Esophagus squamous epithelium (tissue), 5 donors: ENCODE measurements at regions not wholly inside any gene's neighbourhood (a gene's known extent, or its start where the extent isn't known, plus 50 kb on each side); places are given as distances from the start of the nearest gene placed in this dataset.

Experiments
- DNase-seq: peaks from one replicate; lab custom pipeline; 2025; lab: John Stamatoyannopoulos, UW
- H3K27ac ChIP-seq, 4 donors: fragments of 200-600 bp; sonication (generic); one replicate each; pipeline ENCODE4 v1.5.1; 2016 to 2019; ENCODE audit warnings: mild to moderate bottlenecking in 1 of 4
- H3K27me3 ChIP-seq, 4 donors: fragments of 200-600 bp; sonication (generic); 1 replicate in 3 of 4; 2 replicates in 1 of 4; pipeline versions ENCODE4 v1.5.1 to v1.6.0; 2017 to 2021; ENCODE audit warnings: antibody characterized with exemption in 1 of 4
- H3K36me3 ChIP-seq, 3 donors: fragments of 200-600 bp; sonication (generic); one replicate each; pipeline ENCODE4 v1.5.1; 2016 to 2019
- H3K4me1 ChIP-seq, 3 donors: fragments of 200-600 bp; sonication (generic); one replicate each; pipeline ENCODE4 v1.5.1; 2017 to 2019
- H3K4me3 ChIP-seq, 4 donors: fragments of 200-600 bp; sonication (generic); 1 replicate in 3 of 4; 2 replicates in 1 of 4; pipeline ENCODE4 v1.5.1; 2016 to 2019; ENCODE audit warnings: mild to moderate bottlenecking in 2 of 4, moderate library complexity in 1 of 4
- H3K9me3 ChIP-seq, 3 donors: fragments of 200-600 bp; sonication (generic); one replicate each; pipeline ENCODE4 v1.5.1; 2016 to 2019
- POLR2A ChIP-seq, 4 donors: fragments of 450-650 bp; IDR thresholded peaks; one replicate each; pipeline ENCODE4 v1.6.1; 2017; ENCODE audit warnings: antibody characterized with exemption in 4 of 4, mild to moderate bottlenecking in 4 of 4, moderate library complexity in 3 of 4
- WGBS, 2 donors: methylation state at CpG; one replicate each; pipeline ENCODE4 v1.1.5; 2018; 5-methylcytosine and 5-hydroxymethylcytosine counted together
- intact Hi-C: fragments of 100-400 bp; cut with DNase I; formaldehyde crosslinking; loops from one replicate; pipeline ENCODE4 v1.15.0; 2022
- TF ChIP-seq, protein P1 (sequence below), 6 experiments: fragments of 450-650 bp in 4 of 6; fragments of 200-600 bp in 2 of 6; sonication (generic) in 2 of 6; IDR thresholded peaks; one replicate each; pipeline ENCODE4 v1.5.1; 2016 to 2019; ENCODE audit warnings: antibody characterized with exemption in 6 of 6, mild to moderate bottlenecking in 4 of 6, moderate library complexity in 4 of 6
- donor health status: DM: yes; HTN: yes; CAD: no.

DNA sequence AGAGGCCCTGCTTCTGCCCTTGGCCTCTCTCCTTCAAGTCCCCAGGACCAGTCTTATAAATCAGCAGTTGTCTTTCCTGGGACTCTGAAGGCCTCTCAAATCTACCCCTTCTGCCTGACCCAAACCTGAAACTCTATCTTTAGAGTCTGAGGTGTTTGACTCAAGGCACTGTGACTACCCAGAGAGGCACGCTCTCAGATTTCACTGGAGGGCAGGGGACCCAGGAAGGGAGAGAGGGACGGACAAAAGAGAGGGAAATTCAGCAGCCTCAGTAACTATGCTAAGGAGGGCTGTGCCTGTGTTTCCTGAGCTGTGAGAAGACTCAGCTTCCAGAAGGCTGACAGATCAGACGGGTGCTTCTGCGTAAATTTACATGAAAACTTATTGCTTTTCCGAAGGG, 217.8 kb downstream of the HAUS1 start:
- no peak overlapping the region for H3K27ac ChIP-seq
- no peaks in the 10 kb centered on the region for H3K9me3 ChIP-seq
- peaks cover 6 to 45% (median 18%) of the 10 kb centered on the region in 3 donors for H3K4me1 ChIP-seq
- no peaks in the 10 kb centered on the region for H3K27me3 ChIP-seq
- WGBS, 2 donors, result 60 to 73% methylated on average over 3 to 4 of the region's 5 CpGs
- H3K36me3 ChIP-seq, result no peaks in the 10 kb centered on the region
- no peak overlapping the region for H3K4me3 ChIP-seq
- TF ChIP-seq, protein P1, sequence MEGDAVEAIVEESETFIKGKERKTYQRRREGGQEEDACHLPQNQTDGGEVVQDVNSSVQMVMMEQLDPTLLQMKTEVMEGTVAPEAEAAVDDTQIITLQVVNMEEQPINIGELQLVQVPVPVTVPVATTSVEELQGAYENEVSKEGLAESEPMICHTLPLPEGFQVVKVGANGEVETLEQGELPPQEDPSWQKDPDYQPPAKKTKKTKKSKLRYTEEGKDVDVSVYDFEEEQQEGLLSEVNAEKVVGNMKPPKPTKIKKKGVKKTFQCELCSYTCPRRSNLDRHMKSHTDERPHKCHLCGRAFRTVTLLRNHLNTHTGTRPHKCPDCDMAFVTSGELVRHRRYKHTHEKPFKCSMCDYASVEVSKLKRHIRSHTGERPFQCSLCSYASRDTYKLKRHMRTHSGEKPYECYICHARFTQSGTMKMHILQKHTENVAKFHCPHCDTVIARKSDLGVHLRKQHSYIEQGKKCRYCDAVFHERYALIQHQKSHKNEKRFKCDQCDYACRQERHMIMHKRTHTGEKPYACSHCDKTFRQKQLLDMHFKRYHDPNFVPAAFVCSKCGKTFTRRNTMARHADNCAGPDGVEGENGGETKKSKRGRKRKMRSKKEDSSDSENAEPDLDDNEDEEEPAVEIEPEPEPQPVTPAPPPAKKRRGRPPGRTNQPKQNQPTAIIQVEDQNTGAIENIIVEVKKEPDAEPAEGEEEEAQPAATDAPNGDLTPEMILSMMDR (IDR thresholded peaks at IDR 0.05), result no peak
- TF ChIP-seq POLR2A (IDR thresholded peaks at IDR 0.05), result no peak
- intact Hi-C loops, result no loop called here
- DNase-seq, result no peak

DNA sequence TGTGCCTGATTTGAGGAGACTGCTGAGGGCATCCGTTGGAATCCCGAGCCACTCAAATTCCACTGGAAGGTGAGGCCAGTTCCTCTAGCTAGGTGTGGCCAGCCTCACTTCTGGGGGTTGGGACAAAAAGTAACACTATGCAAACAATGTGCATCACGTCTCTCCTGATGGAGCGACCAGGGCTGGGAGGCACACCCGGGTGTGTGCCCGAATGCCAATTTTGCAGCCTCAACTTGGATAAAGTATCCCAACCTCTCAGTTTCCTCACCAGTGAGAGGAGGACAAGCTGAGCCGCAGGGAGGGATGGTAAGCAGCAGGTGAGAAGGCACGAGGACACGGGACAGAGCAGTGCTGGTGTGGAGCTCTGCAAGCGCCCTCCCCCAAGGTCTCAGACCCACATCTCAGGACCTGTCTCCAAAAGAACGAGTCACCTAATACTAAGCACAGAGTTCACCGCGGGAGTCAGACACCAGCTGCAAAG, 218.3 kb downstream of the HAUS1 start:
- 43 to 70% methylated on average over 4 to 13 of the region's 13 CpGs for WGBS, 2 donors
- DNase-seq, result no peak

DNA sequence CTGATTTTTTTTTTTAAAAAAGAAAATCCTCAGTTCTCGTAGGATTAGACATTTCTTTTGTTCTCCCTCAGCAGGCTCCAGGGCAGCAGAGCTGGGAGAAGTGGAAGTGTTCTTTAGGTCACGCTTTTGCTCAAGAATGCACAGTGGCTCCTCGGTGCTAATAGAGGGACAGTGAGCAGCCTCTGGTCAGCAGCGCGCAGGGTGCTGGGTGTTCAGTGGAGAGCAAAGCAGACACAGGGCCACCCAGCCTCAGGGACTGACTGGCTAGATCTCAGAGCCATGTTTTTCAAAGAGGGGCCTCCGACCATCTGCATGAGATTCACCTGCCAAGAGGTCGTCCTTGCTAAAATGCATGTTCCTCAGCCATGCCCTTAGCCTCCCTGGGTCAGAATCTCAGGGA, 218.8 kb downstream of the HAUS1 start:
- Histone ChIP-seq H3K36me3 (no peaks in the 10 kb centered on the region), H3K4me1 (peaks cover 6 to 45% (median 18%) of the 10 kb centered on the region in 3 donors), H3K27ac (peak overlapping the region in 1 of 4 donors; percentile 44), H3K9me3 (no peaks in the 10 kb centered on the region), H3K27me3 (no peaks in the 10 kb centered on the region), H3K4me3 (no peak overlapping the region)
- no peak for DNase-seq
- TF ChIP-seq, protein P1 (IDR thresholded peaks at IDR 0.05), result no peak
- no peak for TF ChIP-seq POLR2A (IDR thresholded peaks at IDR 0.05)
- intact Hi-C loops, result no loop called here
- 54 to 75% methylated on average over 4 to 7 of the region's 7 CpGs for WGBS, 2 donors

More for the DNA sequence above, 218.3 kb downstream of the HAUS1 start:
- Histone ChIP-seq H3K36me3 (no peaks in the 10 kb centered on the region), H3K4me1 (peaks cover 6 to 45% (median 18%) of the 10 kb centered on the region in 3 donors), H3K27me3 (no peaks in the 10 kb centered on the region), H3K9me3 (no peaks in the 10 kb centered on the region), H3K27ac (peak overlapping the region in 1 of 4 donors; percentile 44), H3K4me3 (no peak overlapping the region)
- TF ChIP-seq, protein P1 (IDR thresholded peaks at IDR 0.05), result no peak
- TF ChIP-seq POLR2A (IDR thresholded peaks at IDR 0.05), result no peak
- intact Hi-C loops, result no loop called here

DNA sequence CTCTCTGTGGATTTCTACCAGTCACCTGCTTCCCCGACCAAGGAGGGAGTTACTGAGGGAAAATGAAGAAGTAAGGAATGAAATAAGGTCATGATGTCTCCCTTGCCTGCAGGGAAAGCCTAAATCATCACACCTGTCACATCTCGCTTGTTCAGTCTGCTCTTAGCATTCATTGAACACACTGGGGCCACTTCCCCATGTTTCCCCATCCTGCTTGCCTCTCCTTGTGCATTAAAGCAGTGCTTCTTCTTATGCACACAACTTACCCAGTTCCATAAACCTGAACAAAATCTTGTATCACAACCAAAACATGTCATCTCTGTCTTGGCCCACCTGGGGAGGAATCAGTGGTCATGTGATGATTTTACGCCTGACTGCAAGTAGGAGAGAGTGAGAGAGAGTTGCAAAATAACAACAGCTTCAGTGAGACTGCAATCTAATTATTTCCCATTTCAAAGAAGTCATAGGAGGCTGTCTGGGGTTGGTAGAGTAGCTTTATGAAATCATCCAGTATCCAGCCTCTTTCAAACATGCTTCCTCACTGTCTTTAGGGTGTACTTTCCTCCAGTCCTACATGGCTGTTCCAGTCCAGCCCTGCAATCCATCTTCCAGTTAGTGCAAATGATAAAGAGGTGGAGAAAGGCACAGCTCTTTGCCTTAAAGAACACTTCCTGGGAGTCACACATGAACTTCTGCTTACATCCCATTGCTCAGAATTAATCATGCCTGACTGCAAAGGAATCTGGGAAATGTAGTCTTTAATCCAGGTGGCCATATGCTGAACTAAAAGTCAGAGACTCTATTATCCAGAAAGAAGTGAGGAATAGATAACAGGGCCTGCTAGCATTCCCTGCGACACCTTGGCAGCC, 220.1 kb downstream of the HAUS1 start:
- TF ChIP-seq, protein P1 (IDR thresholded peaks at IDR 0.05), result no peak
- TF ChIP-seq POLR2A (IDR thresholded peaks at IDR 0.05), result no peak
- intact Hi-C loops, result no loop called here
- WGBS, 2 donors, result 60 to 74% methylated on average over 4 of the region's 4 CpGs
- peak overlapping the region in 3 of 4 donors; percentile 9 to 63 (median 11) for H3K27ac ChIP-seq
- H3K9me3 ChIP-seq, result no peaks in the 10 kb centered on the region
- no peaks in the 10 kb centered on the region for H3K27me3 ChIP-seq
- DNase-seq, result no peak
- no peaks in the 10 kb centered on the region for H3K36me3 ChIP-seq
- no peak overlapping the region for H3K4me3 ChIP-seq
- H3K4me1 ChIP-seq, result peaks cover 6 to 45% (median 18%) of the 10 kb centered on the region in 3 donors

DNA sequence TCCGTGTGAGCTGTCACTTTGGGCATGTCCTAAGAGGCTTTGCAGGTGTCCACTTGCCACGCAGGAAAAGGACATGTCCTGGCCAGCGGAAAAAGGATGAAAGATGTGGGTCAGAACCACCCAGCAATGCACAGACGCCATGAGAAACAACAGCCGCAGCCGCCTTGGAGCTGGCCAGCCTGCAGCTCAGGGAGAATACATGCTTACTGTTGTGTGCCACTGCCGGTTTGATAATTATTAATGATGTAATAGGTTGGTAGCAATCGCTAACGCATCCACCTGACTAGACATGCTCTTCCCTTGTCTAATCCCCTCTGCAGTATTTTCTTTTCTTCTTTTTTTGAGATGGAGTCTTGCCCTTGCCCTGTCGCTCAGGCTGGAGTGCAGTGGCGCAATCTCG, 221.7 kb downstream of the HAUS1 start:
- intact Hi-C loops, result no loop called here

More for the DNA sequence above, 221.7 kb downstream of the HAUS1 start:
- Histone ChIP-seq H3K4me1 (peaks cover 6 to 45% (median 18%) of the 10 kb centered on the region in 3 donors), H3K27ac (peak overlapping the region in 3 of 4 donors; percentile 6 to 68 (median 63)), H3K27me3 (no peaks in the 10 kb centered on the region), H3K4me3 (peak overlapping the region in 2 of 4 donors; percentile 27 to 40), H3K9me3 (no peaks in the 10 kb centered on the region), H3K36me3 (no peaks in the 10 kb centered on the region)
- 49 to 53% methylated on average over 10 to 12 of the region's 12 CpGs for WGBS, 2 donors
- no peak for DNase-seq
- TF ChIP-seq, protein P1 (IDR thresholded peaks at IDR 0.05), result no peak
- TF ChIP-seq POLR2A (IDR thresholded peaks at IDR 0.05), result peak in 1 of 4 donors; percentile 26
